ENCODE measurements at regions not wholly inside any gene's neighbourhood (a gene's known extent, or its start where the extent isn't known, plus 50 kb on each side); places are given as distances from the start of the nearest gene placed in this dataset.

DNA sequence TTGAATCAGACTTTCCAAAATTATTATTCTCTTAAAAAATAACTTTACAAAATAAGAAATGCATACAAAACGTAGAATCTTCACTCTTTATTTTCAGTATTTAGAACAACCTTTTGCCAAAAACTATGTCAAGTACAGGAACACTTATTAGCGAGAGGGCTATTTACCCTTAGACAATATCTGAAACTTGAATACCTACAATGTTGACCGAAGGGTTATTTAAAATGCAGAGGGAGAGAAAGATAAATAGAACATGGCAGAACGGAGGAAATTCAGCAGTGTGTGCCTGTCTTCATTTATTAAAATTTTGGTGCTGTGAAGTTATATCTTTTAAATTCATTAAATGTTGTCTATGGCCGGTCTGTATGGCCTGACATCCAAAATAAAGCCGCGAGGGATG is 198.8 kb downstream of the EFNB2 start:
- ATAC-seq (ENCODE audit: insufficient read depth, low read depth) (no peak), DNase-seq (no peak)
- TF ChIP-seq, protein P1, sequence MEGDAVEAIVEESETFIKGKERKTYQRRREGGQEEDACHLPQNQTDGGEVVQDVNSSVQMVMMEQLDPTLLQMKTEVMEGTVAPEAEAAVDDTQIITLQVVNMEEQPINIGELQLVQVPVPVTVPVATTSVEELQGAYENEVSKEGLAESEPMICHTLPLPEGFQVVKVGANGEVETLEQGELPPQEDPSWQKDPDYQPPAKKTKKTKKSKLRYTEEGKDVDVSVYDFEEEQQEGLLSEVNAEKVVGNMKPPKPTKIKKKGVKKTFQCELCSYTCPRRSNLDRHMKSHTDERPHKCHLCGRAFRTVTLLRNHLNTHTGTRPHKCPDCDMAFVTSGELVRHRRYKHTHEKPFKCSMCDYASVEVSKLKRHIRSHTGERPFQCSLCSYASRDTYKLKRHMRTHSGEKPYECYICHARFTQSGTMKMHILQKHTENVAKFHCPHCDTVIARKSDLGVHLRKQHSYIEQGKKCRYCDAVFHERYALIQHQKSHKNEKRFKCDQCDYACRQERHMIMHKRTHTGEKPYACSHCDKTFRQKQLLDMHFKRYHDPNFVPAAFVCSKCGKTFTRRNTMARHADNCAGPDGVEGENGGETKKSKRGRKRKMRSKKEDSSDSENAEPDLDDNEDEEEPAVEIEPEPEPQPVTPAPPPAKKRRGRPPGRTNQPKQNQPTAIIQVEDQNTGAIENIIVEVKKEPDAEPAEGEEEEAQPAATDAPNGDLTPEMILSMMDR (IDR thresholded peaks at IDR 0.05; ENCODE audit: borderline replicate concordance, extremely low read depth, low read length, poor library complexity, severe bottlenecking) = no peak
- TF ChIP-seq EZH2 (IDR thresholded peaks at IDR 0.05; ENCODE audit: borderline replicate concordance, low read depth, low read length, severe bottlenecking) = no peak
- no peak overlapping the region for H2AFZ ChIP-seq (ENCODE audit: low read depth, low read length)
- H3K9me3 ChIP-seq (ENCODE audit: insufficient read depth, low read length, severe bottlenecking) = peaks cover 15% of the 10 kb centered on the region
- no peaks in the 10 kb centered on the region for H3K36me3 ChIP-seq (ENCODE audit: insufficient read depth, low read length)
- H4K20me1 ChIP-seq (ENCODE audit: insufficient read depth, low read length) = no peaks in the 10 kb centered on the region
- H3K27me3 ChIP-seq (ENCODE audit: insufficient read depth, low read length, poor library complexity) = no peaks in the 10 kb centered on the region
- no peaks in the 10 kb centered on the region for H3K79me2 ChIP-seq (ENCODE audit: insufficient read depth, low read length)
- no peak overlapping the region for H3K4me3 ChIP-seq (ENCODE audit: low read depth in 1 of 2, low read length in 2 of 2)
- H3K27ac ChIP-seq (ENCODE audit: low read length) = no peak overlapping the region
- H3K4me2 ChIP-seq (ENCODE audit: insufficient read depth, low read length) = no peak overlapping the region
- H3K4me1 ChIP-seq (ENCODE audit: insufficient read depth, low read length) = no peaks in the 10 kb centered on the region
- no peak overlapping the region for H3K9ac ChIP-seq (ENCODE audit: low read depth, low read length)

DNA sequence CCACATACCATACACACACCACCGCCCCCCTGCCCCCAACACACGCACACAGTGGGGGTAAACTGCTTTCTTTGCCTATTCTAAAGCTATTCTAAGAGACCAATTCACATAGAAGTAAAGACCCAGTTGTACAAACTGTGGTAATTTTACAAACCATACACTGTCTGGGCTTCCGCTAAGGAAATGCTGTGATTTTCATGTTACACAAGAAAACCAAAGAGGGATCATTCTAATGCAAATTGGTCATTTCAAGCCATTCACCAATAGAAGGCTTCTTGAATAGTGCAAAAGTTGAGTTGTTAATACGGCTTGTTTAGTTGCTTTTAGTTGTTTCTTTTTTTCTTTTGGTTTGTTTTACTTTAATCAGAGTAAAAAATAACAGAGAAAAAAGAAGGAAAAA is 202.8 kb downstream of the EFNB2 start:
- Histone ChIP-seq H4K20me1 (ENCODE audit: insufficient read depth, low read length) (no peaks in the 10 kb centered on the region), H2AFZ (ENCODE audit: low read depth, low read length) (no peak overlapping the region), H3K9me3 (ENCODE audit: insufficient read depth, low read length, severe bottlenecking) (no peaks in the 10 kb centered on the region), H3K27me3 (ENCODE audit: insufficient read depth, low read length, poor library complexity) (no peaks in the 10 kb centered on the region), H3K9ac (ENCODE audit: low read depth, low read length) (no peak overlapping the region), H3K27ac (ENCODE audit: low read length) (no peak overlapping the region), H3K4me2 (ENCODE audit: insufficient read depth, low read length) (no peak overlapping the region), H3K4me3 (ENCODE audit: low read depth in 1 of 2, low read length in 2 of 2) (no peak overlapping the region), H3K79me2 (ENCODE audit: insufficient read depth, low read length) (no peaks in the 10 kb centered on the region), H3K4me1 (ENCODE audit: insufficient read depth, low read length) (no peaks in the 10 kb centered on the region), H3K36me3 (ENCODE audit: insufficient read depth, low read length) (no peaks in the 10 kb centered on the region)
- no peak for ATAC-seq (ENCODE audit: insufficient read depth, low read depth)
- no peak for DNase-seq
- no peak for TF ChIP-seq EZH2 (IDR thresholded peaks at IDR 0.05; ENCODE audit: borderline replicate concordance, low read depth, low read length, severe bottlenecking)
- TF ChIP-seq, protein P1 (IDR thresholded peaks at IDR 0.05; ENCODE audit: borderline replicate concordance, extremely low read depth, low read length, poor library complexity, severe bottlenecking) = no peak

DNA sequence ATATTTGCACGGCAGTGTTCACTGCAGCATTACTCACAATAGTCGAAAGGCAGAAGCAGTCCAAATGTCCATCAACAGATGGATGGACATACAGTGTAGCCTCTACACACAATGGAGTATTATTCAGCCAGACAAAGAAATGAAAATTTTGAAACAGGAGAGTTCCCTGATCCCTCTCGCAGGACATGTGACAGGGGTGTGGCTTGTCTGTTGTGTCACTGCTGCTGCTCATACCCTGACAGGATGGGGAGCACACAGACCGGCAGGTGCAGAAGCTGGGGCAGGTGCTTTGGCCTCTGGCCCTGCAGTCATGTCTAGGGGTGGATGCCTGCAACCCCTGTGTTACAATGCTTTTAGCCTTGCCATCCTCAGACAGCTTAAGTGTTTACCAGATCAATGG is 204.3 kb downstream of the EFNB2 start:
- TF ChIP-seq, protein P1 (IDR thresholded peaks at IDR 0.05; ENCODE audit: borderline replicate concordance, extremely low read depth, low read length, poor library complexity, severe bottlenecking) = no peak
- no peak for TF ChIP-seq EZH2 (IDR thresholded peaks at IDR 0.05; ENCODE audit: borderline replicate concordance, low read depth, low read length, severe bottlenecking)
- Histone ChIP-seq H3K36me3 (ENCODE audit: insufficient read depth, low read length) (no peaks in the 10 kb centered on the region), H3K9me3 (ENCODE audit: insufficient read depth, low read length, severe bottlenecking) (no peaks in the 10 kb centered on the region), H4K20me1 (ENCODE audit: insufficient read depth, low read length) (no peaks in the 10 kb centered on the region), H3K4me1 (ENCODE audit: insufficient read depth, low read length) (no peaks in the 10 kb centered on the region), H3K4me3 (ENCODE audit: low read depth in 1 of 2, low read length in 2 of 2) (no peak overlapping the region), H3K79me2 (ENCODE audit: insufficient read depth, low read length) (no peaks in the 10 kb centered on the region), H3K27ac (ENCODE audit: low read length) (no peak overlapping the region), H3K9ac (ENCODE audit: low read depth, low read length) (no peak overlapping the region), H3K27me3 (ENCODE audit: insufficient read depth, low read length, poor library complexity) (no peaks in the 10 kb centered on the region), H2AFZ (ENCODE audit: low read depth, low read length) (no peak overlapping the region), H3K4me2 (ENCODE audit: insufficient read depth, low read length) (no peak overlapping the region)
- DNase-seq = no peak
- ATAC-seq (ENCODE audit: insufficient read depth, low read depth) = no peak

DNA sequence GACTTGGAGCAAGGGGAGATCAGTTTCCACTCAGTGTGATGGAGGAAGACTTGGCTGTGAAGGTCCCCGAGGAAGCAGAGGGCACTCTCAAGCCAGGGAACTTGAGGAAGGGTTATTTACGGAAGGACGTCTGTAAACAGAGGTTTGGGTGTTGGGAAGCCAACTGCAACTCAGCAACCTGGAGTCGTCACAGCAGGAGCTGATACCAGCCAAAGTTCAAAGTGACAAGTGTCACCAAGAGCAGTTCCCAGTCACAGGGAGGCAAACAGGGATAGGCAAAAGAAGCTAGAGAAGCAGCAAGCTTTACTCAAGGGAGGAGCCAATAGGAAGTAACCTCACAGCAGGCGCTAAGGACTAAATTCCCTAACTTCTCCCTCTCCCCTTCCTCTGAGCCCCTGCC is 205.5 kb downstream of the EFNB2 start:
- DNase-seq (no peak), ATAC-seq (ENCODE audit: insufficient read depth, low read depth) (no peak)
- H3K79me2 ChIP-seq (ENCODE audit: insufficient read depth, low read length) = no peaks in the 10 kb centered on the region
- H3K9ac ChIP-seq (ENCODE audit: low read depth, low read length) = no peak overlapping the region
- no peaks in the 10 kb centered on the region for H3K4me1 ChIP-seq (ENCODE audit: insufficient read depth, low read length)
- no peaks in the 10 kb centered on the region for H3K36me3 ChIP-seq (ENCODE audit: insufficient read depth, low read length)
- H3K4me2 ChIP-seq (ENCODE audit: insufficient read depth, low read length) = no peak overlapping the region
- no peaks in the 10 kb centered on the region for H3K9me3 ChIP-seq (ENCODE audit: insufficient read depth, low read length, severe bottlenecking)
- no peak overlapping the region for H2AFZ ChIP-seq (ENCODE audit: low read depth, low read length)
- H3K4me3 ChIP-seq (ENCODE audit: low read depth in 1 of 2, low read length in 2 of 2) = no peak overlapping the region
- H3K27me3 ChIP-seq (ENCODE audit: insufficient read depth, low read length, poor library complexity) = no peaks in the 10 kb centered on the region
- no peaks in the 10 kb centered on the region for H4K20me1 ChIP-seq (ENCODE audit: insufficient read depth, low read length)
- H3K27ac ChIP-seq (ENCODE audit: low read length) = no peak overlapping the region
- TF ChIP-seq, protein P1 (IDR thresholded peaks at IDR 0.05; ENCODE audit: borderline replicate concordance, extremely low read depth, low read length, poor library complexity, severe bottlenecking) = no peak
- no peak for TF ChIP-seq EZH2 (IDR thresholded peaks at IDR 0.05; ENCODE audit: borderline replicate concordance, low read depth, low read length, severe bottlenecking)
